ENCODE measurements at regions not wholly inside any gene's neighbourhood (a gene's known extent, or its start where the extent isn't known, plus 50 kb on each side); places are given as distances from the start of the nearest gene placed in this dataset.

- TF ChIP-seq POLR2A (IDR thresholded peaks at IDR 0.05) (no peak), CTCF (IDR thresholded peaks at IDR 0.05) (no peak)
Observed at GRCh38 chr6:81237226-81237625, 515.3 kb downstream of the TENT5A start.
